HFF-Myc (cell line): ENCODE measurements at regions not wholly inside any gene's neighbourhood (a gene's known extent, or its start where the extent isn't known, plus 50 kb on each side); places are given as distances from the start of the nearest gene placed in this dataset.

Source experiments
- DNase-seq: peaks from one replicate; pipeline ENCODE4 v3.0.0-alpha.2; 2011; ENCODE audit warnings: low read depth; ENCODE audit errors: extremely low read depth
- H3K4me3 ChIP-seq: replicated peaks from 2 replicates; pipeline ENCODE4 v1.5.1; 2011; ENCODE audit warnings: low read depth, mild to moderate bottlenecking, control low read depth, low read length
- CTCF ChIP-seq: IDR thresholded peaks from 2 replicates; pipeline ENCODE4 v1.5.1; 2012; ENCODE audit warnings: mild to moderate bottlenecking, low read depth, low read length, control low read depth; ENCODE audit errors: missing control alignments

DNA sequence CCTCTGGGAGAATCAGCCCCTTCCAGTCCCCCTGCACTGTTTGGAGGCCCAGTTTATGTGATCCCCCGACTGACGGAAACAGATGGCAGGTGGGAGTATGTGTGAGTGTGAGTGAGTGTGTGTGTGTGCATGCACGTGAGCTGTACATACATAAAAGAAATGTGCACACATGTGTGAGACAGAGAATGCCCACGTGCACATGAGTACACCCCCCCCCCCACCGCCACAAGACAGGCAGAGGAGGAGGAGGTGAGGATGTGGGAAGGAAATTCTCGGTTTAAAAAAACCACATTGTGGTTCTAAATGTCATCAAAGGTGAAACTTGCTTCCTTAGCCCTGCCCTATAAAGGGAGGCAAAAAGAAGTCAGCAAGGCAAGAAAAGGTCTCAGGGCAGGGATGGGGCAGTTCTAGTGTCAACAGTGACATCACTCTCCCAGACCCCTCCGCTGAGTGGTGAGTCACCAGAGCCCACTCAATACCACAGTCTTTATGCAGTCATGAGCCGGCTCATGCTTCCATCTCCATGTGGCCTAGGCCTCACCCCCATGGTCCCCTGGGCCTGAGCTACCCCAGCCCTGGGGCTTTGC is 79.2 kb upstream of the HSPA9 start:
- DNase-seq: peak; percentile 82
- TF ChIP-seq CTCF: no peak
- no peak overlapping the region for H3K4me3 ChIP-seq

DNA sequence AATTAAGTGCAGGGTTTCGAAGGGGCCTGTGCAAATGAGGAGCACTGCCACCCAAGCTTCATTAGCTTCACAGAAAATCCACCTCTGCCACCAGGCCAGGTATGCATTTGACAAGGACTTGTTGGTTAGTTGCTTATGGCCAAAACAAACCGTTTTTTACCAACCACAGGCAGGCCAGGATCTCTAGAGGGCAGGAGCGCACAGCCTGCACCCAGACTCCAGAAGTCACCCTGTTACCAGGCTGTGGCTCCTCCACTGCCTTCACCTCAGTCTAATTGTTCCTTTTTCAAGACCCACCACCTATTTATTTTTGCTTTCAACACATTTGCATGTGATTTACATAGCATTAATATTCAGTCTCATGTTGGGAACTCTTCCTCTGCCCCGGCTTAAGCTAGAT is 78.3 kb upstream of the HSPA9 start:
- no peak for DNase-seq
- peak; percentile 48 for TF ChIP-seq CTCF
- no peak overlapping the region for H3K4me3 ChIP-seq

DNA sequence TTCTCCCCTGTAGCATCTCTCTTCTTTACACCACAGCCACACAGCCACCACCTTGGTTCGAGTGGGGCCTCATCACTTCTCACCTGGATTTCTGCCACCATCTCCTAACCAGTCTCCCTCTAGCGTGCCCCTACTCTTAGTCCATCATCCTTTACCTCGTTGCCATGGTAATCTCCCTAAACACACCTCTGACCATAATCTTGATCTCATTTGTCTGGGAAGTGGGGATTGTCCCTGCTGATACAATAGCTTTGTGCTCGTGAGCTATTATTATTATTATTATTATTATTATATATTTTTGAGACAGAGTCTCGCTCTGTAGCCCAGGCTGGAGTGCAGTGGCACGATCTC is 76.5 kb upstream of the HSPA9 start:
- no peak overlapping the region for H3K4me3 ChIP-seq
- no peak for DNase-seq
- TF ChIP-seq CTCF: no peak

DNA sequence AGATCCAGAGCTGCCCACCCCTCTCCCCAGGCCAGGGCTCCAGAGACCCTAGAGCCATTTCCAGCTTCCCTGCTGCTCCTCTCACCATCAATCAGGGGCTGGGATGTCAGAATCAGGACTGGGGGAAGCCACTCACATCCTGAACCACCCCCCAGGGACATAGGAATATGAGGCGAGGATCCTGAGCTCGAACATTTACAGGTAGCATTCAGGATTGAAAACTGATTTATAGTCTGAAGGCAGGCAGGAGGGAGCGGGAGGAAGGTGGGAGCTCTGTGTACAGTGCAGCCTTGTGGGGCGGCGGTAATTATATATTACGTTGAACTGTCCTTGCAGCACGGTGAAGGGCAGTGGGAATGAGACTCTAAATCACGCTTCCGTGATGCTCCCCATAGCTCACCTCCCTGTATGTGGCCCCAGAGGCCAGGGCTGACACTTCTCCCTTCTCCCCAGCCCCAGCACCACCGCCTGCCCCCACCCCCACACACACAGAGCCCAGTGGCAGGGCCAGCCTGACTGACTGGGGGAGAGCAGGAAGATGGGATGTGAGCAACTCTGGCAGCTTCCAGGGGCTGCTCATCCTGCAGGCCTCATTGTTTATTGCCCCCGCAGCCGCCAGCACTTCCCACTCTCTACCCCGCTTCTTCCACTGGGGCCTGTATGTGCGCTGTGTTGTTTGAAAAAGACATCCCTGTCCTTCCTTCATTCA is 76.0 kb upstream of the HSPA9 start:
- no peak for DNase-seq
- H3K4me3 ChIP-seq: no peak overlapping the region
- TF ChIP-seq CTCF: no peak

DNA sequence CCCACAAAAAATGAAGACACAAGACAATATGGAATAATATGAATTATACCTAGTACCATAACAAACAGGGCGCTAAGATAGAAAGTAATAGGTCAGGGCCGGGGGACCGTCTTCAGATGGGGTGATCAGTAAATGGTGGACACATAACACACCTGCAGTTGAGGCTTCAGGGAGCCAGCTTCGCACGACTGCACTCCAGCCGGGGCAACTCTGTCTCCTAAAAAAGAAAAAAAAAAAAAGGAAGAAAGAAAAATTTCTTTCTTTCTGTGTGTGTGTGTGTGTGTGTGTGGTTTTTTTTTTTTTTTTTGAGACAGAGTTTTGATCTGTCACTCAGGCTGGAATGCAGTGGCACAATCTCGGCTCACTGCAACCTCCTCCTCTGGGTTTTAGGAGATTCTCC is 75.0 kb upstream of the HSPA9 start:
- TF ChIP-seq CTCF: no peak
- DNase-seq: no peak
- H3K4me3 ChIP-seq: no peak overlapping the region

- TF ChIP-seq CTCF: no peak
- H3K4me3 ChIP-seq: no peak overlapping the region
- no peak for DNase-seq
Observed at GRCh38 chr5:138649775-138650174, 74.6 kb upstream of the HSPA9 start.

GRCh38 chr5:138649316-138649720 is 74.1 kb upstream of the HSPA9 start:
- TF ChIP-seq CTCF: no peak
- DNase-seq: no peak
- no peak overlapping the region for H3K4me3 ChIP-seq
